CD4-positive, alpha-beta T cell treated with Interleukin-4 for 1 hour (primary cell): ENCODE measurements at regions not wholly inside any gene's neighbourhood (a gene's known extent, or its start where the extent isn't known, plus 50 kb on each side); places are given as distances from the start of the nearest gene placed in this dataset.
"Not testable (repeated sequence)": the region's sequence is repeated elsewhere in the genome, so short reads cannot be mapped to it uniquely, and the experiment has no call there.

Experiments used
- DNase-seq, 2 donors: peaks; one replicate each; pipeline ENCODE4 v3.0.0-alpha.2; 2020 to 2022

DNA sequence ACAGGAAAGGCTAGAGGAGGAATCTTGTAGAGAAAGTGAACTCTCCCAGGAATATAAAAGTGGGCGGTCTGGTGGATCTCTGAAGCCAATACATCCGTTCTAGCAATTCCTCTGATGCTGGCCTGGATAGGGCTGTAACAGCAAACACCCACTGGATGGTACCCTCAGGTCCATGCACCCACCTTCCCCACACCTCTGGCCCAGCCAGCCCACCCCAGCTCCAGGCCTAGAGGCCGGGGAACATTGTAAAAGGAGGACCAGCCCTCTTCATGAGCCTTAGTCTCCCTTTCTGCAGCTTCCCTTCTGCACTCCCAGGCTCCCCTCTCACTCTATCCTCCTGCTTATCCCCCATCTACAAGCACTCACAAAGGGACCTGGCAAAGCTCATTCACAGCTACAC lies 443.9 kb downstream of the BUD13 start:
- no peak for DNase-seq

DNA sequence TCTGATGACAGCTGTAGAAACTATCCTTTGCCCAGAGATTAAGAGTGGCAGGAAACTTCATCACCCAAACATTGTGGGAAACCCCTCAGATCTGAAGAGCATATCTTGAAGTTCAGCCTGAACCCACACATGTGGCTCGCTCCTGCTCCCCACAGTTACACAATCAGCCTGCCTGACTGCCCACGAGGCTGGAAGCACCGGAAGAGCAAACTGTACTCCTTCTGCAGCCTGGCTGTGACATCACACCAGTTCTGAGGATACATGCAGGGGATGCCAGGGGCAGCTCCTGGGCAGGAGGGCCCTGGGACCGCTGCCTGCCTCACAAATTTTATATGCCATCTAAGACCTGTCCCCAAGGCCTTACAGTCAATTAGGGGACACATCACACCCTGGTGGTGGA lies 444.4 kb downstream of the BUD13 start:
- DNase-seq = no peak

DNA sequence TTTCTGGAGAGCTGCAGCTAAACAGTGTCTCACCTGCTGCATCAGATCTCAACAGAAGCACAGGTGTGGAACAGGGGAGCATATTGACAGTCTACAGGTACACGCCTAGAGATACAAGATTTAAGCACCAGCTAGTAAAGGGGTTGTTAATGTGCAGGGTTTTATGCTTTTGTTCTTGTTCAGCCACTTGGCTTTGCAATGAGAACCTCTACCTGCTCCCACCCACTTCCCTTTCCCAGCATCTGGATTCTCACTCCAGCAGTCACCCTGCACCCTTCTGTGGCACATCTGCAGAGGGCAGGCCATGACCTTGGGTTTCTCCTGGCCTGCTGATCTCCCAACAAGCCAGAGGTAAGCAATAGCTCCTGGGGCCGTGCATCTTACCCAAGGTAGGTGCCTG lies 446.6 kb downstream of the BUD13 start:
- DNase-seq = no peak

DNA sequence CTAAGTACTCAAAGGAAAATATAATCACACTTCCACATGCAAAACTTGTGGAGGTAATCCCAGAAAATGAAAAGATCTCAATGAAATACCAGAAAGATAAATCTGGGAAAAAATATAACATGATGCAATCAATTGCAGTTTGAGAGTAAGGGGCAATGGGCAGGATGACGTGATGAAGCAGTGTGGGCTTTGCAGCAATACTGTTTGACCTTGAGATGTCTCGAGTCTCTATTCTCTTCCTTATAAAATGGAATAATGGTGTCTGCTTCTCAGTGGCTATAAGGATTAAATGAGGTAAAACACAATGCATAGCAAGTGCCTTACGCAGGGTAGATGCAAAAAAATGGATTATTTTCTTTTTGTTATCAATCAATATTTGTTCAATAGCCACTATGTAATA lies 447.5 kb downstream of the BUD13 start:
- DNase-seq = no peak

DNA sequence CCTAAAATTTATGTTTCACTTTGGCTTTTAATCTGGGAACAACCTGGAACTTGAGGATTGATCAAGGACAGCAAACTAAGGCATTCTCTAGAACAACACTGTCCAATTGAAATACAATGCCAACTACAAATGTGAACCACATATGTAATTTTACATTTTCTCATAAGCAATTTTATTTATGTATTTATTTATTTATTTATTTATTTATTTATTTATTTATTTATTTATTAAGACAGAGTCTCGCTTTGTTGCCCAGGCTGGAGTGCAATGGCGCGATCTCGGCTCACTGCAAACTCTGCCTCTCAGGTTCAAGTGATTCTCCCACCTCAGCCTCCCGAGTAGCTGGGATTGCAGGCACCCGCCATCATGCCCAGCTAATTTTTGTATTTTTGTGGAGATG lies 448.7 kb downstream of the BUD13 start:
- not testable (repeated sequence) for DNase-seq

DNA sequence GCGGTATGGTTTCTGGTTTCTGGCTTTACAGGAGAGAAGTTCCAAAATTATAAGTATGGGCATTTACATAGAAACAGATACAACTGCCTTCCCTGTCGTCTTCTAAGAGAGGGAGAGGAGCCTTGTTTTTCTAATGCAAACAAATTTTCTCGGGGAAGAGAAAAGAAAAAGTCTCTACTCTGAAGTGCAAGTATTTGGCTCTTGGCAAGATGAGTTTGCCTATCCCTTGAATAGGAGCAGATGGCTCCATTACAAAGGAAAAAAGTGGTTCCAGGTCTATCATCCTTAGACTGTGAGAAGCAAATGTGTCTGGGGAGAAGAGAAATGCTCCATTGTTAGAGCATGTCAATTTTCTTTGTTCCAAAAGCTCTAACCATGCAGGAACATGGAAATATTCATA lies 455.6 kb downstream of the BUD13 start:
- no peak for DNase-seq

DNA sequence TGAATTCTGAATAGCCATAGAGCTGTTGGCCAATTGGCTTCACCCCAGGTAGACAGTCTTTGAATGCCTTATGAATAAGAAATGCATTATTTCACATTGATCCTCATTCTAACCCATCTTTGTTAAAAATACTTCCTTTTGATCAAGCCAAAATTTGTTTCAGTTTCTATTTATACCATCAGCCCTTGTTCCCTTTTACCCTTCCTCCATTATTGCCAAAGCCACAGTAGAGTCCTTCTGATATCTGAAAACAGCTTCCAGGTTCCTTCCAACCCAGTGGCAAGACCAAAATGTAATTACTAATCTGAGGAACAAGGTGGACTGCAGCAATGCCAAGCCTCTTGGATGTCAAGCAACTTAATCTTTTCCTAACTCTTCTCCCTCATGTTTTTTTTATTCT lies 458.8 kb downstream of the BUD13 start:
- DNase-seq = no peak

DNA sequence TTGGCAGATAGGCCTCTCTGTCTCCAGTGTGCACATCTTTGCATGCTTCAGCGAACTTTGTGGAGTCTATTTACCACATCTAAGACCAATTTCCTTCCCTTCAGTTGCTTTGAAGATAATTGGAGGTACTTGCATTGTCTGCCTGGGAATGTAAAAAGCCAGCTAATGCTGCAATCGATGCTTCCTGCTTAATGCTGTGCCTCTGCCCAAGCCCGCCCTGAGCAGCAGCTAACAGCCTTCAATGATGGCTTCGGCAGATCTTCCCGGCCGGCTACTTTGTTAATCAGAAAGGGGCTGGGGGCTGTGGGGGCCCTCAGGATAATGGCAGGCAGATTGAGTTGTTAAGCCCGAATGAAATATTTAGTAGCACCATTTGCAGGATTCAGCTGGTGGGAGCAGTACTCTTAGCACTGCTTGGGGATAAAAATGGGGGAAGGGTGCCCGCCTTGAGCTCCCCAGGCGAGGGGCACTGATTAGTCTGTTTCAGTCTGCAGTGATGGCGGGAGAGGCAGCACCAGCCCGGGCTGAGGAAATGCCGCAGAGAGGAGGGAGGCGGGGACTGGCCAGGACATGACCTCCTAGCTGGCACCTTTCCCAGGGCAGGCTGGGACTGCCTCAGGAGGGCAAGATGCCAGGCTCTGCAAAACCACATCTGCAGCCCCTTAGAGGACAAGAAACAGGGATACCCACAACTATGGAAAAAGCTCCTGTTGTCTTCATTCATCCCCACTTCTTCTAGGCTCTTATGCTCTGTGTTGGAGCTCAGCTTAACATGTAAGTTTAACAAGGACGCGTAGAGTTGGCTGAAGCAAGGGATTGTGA lies 460.0 kb downstream of the BUD13 start:
- no peak for DNase-seq

DNA sequence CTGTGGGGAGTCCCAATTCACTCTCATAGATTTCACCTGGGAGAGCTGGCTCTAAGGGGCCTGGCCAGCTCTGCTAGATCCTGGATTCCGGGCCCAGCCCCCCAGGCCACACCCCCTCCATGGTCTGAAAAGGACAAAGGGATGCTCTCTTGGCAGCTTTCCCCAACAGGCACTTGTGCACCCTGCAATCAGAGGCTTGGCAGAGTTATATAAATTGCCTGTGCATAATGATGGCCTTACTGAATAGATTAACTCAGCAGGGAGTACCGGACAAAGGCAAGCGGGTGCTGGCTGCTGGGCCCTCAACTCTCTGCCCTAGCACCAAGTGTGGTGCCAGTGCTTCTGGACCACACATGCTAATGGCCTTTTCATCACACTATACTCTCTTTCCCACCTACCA lies 461.6 kb downstream of the BUD13 start:
- no peak for DNase-seq

DNA sequence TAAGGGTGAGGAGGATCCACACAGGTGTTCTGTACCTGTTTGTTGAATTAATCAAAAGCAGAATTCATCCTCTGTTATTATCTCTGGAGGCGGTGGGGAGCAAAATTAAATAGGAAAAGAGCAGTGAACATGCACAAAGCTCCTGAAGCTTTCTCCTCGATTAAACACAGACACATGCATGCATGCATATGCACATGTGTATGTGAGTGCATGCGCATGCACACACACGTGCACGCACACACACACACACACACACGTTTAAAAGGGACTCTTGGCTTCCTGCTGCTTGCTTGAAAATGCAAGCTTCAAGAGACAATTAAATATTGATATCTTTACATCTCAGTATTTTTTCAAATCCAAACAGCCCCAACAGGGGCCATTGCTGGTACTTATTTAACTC lies 462.1 kb downstream of the BUD13 start:
- no peak for DNase-seq

DNA sequence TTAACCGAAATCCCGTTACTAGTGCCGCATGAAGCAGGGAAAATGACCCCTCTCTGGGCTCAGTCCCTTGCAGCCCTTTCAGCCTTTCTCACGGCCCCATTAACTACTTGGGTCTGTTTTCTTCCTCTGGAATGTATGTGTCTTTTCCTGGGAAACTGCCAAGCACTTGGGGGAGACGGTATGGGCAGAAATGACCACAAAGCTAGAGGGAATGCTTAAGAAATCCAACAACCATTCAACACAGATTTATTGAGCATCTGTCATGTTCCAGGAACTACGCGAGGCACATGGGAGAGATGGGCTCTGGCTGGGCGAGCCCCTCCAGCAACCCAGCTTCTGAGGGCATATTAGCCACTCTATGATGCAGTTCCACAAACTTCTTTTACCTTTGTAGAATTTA lies 462.6 kb downstream of the BUD13 start:
- no peak for DNase-seq

DNA sequence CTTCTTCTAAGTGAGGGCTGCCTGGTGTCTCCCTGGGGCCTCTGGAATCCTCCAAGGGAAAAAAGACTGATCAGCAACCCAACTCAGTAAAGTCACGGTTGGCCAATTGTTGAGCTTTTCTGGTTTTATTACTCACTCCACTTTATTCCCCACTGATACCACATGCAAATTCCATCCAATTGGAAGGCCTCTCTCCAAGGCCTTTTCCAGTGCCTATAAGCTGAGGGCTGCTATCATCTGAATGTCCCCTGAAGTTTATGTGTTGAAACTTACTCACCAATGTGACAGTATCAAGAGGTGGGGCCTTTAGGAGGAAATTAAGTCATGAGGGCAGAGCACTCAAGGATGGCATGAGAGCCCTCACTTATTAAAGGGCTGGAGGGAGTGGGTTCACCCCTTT lies 463.3 kb downstream of the BUD13 start:
- no peak for DNase-seq

DNA sequence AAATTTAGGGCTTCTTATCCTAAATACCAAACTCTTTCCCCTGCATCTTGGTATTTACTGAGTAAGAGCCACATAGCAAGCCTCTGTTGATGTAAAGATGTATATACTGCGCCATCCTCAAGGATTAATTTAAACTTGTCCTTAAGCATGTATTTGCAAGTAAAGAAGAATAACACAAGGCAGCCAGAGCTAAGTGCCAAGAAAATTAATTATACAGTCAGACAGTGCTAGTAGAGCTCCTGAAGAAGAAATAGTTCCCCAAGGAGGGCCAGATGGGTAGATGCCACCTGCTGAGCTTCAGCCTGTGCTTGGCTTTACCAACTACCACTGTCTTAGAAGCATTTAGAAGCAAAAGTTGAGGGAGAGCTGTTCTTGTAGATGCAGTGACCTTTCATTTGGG lies 470.0 kb downstream of the BUD13 start:
- DNase-seq = no peak

DNA sequence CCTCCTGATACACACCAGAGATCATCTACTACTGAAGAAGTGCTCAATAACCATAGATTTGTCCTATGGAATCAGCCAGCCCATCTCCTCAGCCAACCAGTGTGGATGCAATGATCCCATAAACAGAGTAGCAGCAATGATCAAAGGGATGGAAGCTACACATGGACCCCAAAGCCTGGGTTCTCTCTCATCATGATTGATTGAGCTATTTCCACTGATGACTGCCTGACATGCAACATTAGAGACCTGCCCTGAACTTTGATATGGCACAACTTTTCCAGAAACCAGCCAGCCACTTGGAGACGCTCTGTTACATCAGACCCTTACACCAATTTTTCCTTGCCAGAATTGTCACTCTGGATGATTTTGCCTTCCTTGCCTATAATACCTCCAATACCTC lies 471.6 kb downstream of the BUD13 start:
- no peak for DNase-seq

DNA sequence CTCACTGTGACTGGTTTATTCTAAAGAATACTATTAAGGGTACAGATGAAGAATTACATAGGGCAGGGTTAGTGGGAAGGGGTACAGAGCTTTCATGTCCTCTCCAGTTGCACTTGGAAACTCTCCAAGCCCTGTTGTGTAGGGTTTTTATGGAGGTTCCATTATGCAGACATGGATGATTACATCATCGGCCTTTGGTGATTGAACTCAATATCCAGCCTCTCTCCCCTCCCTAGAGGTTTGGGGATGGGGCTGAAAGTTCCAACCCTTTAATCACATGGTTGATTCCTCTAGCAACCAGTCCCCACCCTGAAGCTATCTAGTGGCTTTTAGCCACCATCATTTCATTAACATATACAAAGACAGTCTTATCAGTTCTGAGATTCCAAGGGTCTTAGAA lies 472.6 kb downstream of the BUD13 start:
- no peak for DNase-seq

DNA sequence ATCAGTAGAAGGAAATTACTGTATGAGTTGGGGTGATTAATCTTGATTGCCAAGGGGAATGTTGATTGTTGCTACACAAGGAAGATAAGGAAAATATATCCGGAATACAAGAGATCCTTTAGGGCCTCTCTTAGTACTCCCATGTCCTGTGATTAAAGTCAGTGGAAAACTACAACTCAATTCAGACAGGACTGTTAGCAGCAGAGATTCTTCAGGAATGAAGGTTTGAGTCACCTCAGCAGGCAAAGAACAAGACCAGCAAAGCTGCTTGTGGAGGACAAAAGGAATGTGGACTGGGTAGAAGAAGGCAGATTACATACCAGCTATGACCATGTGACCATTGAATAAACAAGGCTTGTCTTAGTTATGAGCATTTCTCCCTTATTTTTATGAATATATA lies 478.2 kb downstream of the BUD13 start:
- DNase-seq = no peak

DNA sequence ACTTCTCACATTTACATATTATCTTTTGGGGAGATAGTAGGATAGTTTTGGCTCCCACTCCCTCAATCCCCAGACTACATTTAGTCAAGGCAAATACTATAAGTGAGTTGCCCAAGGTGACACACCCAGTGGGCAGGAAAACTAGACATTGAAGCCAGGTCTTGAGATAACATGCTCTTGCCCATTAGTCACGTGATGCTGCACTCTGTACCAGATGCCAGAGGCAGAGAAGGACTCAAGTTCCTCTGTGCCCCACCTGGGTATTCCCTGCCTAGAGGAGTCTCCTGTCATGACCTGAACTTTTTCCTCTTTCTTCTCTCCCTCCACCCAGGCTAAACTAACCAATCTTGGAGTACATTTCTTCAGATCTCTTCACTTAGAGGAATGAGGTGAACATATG lies 484.9 kb downstream of the BUD13 start:
- no peak for DNase-seq

DNA sequence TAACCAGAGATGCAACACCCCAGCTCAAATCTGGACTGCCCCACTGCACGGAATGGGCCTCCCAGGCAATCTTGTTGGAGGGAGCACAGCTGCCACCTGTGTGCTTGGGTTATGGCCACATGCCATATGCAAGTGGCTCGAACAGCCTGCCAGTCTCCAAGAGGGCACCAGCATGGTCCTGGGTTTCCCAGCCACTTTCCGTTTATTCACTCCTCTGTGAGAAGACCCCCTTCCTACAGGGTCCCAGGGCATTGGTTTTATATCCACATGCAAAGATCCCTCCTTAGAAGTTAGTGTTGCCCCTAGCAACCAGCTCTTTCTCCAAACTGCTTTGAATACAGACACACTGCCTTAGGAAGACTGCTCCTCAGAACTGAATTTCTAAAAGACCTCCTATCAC lies 487.8 kb downstream of the BUD13 start:
- no peak for DNase-seq

DNA sequence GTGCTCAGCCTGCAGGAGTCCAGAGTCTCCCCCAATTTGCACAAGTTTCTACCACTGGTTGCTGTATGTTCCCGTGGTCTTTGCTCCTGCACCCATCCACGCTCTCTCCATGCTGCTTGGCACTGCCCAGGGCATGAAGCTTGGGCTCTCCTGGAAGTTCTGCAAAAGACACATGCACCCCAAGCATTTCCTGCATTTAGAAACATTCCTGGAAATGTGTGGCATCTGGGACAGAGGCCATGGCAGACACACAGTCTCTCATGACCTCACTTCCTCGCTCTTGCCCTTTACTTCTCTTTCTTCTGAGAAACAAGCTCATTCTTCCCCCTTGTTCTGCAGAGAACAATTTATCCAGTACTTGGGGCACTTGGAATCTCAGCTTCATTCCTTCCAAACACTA lies 489.5 kb downstream of the BUD13 start:
- no peak for DNase-seq

DNA sequence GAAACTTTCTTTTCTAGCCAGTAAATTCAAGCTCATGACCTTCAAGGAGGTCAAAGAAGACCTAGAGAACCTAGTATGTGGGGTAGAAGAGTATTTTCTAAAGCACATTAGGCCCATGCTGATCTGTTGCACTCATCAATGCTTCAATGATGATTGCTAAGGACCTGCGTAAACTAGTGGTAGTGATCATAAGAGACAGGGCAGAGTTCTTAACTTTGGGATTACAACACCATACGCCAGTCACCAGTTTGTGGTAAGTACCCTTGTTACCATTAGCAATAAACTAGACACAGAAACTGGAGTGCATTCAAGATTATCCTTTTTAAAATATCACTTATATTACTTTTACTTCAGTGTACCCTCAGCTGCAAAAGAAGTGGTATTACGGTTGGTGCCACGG lies 490.3 kb downstream of the BUD13 start:
- no peak for DNase-seq

DNA sequence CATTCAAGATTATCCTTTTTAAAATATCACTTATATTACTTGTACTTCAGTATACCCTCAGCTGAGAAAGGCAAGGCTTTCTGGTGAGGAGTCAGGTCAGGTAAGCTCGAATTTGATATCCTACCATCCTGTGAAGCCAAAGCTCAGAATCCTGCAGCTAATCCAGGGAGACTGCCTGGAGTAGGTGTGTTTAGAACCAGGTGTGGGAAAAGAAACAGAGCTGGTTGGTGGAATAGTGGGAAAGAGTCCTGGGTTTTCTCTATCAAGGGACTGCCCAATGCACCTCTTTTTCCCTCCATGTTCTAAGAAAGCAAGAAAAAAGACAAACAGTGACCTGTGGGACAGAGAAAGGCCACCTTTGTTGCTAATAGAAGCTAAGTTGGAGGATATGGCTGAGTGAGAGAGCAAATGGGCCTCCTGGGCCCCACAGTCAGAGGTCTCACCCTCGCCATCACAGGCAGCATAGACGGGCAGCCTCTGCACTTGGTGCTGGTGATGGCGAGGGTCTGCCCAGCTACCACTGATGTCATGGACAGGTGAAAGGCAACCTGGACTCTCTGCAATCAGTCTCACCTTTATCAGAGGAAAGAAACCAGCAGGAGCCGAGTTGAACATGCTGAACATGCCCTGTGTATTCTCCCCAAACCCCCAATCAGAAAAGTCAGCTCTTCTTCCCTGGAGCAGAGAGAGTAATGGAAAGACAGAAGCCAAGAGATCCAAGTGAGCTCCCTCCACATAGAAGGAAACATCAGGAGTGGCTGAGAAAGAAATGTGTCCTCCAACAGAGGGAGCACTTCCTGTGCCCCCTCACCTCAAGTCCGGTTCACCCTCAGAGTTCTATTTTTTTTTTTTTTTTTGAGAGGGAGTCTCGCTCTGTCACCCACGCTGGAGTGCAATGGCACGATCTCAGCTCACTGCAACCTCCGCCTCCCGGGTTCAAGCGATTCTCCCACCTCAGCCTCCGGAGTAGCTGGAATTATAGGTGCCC lies 491.3 kb downstream of the BUD13 start:
- no peak for DNase-seq

DNA sequence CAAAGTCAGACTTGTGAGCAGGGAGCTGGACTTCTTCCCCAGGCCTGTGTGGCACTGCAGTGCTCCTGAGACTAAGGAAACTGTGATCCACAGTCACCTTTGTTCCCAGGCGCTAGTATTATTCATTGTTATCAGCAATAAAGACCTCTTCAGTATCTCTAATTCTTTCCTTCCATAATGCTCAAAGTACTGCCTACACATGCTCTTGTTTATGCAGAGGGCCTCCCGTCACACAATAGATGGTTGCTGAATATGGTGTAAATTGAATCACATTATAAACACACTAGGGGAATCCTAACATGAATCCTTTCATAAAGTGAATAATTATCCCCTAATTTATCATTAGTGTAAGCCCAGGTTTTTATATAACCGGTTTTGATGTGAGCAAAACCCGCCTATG lies 493.3 kb downstream of the BUD13 start:
- DNase-seq = no peak

DNA sequence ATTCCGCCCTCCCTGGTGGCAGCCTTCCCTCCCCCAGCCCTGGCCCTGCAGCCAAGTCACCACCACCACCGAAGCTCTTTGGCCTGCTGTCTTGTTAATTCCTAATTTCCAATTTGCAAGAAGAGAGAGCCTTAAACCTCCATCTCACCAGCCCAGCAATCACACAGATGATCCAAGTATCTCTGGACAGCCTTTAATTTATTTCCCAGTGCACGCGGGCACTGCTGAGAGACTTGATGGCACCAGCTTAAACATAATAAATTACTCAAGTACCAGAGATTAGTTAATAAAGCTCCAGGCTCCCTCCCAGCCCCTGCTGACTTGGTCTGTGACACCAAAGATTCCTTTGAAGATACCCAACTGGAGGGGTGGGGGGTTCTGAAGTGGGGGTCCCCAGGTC lies 494.7 kb downstream of the BUD13 start:
- DNase-seq = no peak
